ENCODE measurements at regions not wholly inside any gene's neighbourhood (a gene's known extent, or its start where the extent isn't known, plus 50 kb on each side); places are given as distances from the start of the nearest gene placed in this dataset.

- DNase-seq (ENCODE audit: low spot score), result no peak
Observed at GRCh38 chr6:156410649-156411048, 366.5 kb upstream of the ARID1B start.

- no peak for DNase-seq (ENCODE audit: low spot score)
Observed at GRCh38 chr6:156408655-156409054, 368.5 kb upstream of the ARID1B start.

DNA sequence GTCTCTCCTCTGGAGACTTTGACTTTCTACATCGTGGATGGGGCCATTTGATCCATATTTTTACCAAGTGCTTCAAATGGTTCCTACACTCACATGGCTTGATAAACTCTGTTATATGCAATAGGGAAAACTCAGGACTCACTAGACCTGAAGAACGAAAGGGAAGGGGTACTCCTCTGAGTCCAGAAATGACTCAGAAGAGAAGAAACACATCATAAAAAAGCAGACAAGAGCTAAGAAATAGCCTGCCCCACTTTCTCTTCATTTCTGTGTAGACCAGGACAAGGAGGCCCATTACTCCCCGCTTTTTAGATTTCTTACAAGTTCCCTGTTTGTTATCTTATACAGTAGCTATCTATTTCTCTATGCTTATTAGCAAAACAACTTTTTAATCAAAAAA is 369.8 kb upstream of the ARID1B start:
- no peak for DNase-seq (ENCODE audit: low spot score)

DNA sequence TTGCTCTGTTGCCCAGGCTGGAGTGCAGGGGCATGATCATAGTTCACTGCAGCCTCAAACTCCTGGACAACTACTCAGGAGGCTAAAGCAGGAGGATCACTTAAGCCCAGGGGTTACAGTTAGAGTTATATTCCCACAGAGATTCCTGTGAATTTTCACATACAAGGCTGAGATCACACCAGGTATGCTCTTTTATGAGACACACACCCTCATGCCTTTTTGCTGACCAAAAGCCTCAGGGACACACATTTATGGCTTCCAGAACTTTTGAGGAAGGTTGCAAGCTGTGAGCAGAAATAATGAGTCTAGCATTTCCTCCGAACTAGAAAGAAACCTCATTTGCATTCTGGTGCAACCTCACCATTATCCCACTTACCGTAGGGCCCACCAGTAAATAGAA is 370.5 kb upstream of the ARID1B start:
- DNase-seq (ENCODE audit: low spot score), result no peak

DNA sequence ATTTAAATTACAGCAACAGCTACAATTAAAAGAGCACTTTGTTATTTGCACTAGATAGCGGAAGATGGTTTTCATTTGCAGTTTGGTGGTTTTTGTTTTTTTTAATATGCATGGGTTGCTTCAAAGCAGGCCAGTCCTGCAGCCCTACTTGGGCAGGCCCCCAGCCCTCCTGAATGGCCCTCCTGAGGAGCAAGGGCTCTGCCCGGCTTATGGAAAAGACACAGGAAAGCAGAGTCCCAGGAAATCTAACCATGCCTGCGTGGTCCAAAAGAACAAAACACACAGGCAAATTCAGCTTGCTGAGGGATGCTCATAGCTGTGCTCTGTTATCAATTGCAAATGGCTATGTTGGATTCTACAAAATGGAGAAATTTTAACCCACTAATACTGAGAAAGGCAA is 371.1 kb upstream of the ARID1B start:
- no peak for DNase-seq (ENCODE audit: low spot score)

DNA sequence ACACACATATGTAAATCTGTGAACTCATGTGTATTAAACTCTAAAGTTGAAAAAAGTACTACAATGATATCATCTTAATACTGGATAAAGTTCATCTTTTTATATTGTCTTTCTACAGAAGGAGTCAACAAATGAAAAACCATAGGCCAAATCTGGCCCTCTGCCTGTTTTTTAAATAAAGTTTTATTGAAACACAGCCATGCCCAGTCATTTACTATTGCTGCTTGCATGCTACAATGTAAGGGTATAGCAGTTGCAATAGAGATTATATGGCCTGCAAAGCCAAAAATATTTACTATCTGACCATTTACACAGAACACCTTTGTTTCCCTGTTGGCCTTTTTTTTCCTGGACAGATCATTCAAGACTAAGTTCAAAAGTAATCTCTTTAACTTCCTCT is 374.6 kb upstream of the ARID1B start:
- DNase-seq (ENCODE audit: low spot score), result no peak

GRCh38 chr6:156402227-156402626 is 375.0 kb upstream of the ARID1B start:
- DNase-seq (ENCODE audit: low spot score), result no peak

- no peak for DNase-seq (ENCODE audit: low spot score)
Observed at GRCh38 chr6:156400487-156400886, 376.7 kb upstream of the ARID1B start.

DNA sequence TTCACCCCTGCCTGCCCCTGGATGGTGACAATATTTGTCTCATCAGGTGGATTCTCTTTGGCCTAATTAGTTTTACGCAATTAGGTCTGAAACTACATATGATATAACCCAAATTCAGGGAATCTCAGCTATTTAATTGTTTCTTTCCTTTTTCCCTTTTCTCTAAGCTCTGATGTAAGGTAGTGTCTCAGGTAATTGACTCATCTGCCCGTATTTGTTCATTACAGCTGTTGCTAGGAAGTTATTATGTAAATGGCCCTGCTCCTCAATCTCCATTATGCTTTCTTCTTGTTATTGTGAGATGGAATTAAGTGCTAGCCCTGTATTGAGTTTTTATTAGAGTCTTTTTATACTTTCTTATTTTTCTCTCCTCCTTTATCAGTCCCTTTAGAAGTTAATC is 378.2 kb upstream of the ARID1B start:
- DNase-seq (ENCODE audit: low spot score), result no peak

DNA sequence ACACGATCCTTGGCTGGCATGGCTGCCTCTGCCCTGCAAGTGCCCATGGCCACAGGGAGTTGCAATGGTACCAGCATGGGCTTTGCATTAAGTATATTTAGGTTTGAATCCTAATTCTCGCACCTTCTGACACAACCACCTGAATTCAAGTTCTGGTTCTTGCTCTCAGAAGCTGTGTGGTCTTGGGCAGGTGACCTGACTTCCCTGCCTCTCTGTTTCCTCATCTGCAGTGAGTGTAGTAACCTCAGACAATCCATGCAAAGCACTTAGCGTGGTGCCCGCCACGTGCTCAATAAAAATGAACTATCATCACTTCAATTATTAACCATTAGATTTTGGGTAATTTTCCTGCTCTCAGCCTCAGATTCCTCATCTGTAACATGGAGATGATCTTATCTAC is 378.8 kb upstream of the ARID1B start:
- no peak for DNase-seq (ENCODE audit: low spot score)

DNA sequence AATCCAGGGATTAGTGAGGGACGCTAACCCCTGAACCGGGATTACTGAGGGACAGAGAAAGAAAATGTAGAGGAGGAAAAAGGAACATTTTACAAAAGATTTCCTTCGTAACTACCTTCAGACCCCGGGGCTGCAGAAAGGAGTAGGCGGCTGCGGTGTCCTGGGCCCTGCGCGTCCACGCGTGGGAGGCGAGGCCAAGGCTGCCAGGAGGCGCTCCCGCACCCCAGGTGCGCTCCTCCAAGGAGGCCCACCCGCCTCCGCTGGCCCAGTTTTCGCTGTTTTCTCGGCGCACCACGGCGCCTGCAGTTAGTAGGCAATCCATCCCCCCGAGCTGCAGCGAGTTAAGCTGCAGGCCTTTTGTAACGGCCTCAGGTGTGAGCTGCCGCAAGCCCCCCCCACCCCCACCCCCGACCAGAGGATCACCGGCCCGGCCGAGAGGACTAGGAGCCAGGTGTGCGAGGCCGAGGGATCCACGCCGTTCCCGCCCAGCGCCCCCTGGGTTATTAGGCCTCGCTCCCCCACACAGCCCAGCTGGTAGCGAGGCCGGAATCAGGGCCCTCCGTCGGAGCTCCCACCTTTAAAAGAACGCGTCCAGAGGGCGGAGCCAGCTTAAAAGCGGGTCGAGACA is 380.3 kb upstream of the ARID1B start:
- DNase-seq (ENCODE audit: low spot score), result no peak

GRCh38 chr6:156396068-156396771 is 381.0 kb upstream of the ARID1B start:
- DNase-seq (ENCODE audit: low spot score), result no peak

DNA sequence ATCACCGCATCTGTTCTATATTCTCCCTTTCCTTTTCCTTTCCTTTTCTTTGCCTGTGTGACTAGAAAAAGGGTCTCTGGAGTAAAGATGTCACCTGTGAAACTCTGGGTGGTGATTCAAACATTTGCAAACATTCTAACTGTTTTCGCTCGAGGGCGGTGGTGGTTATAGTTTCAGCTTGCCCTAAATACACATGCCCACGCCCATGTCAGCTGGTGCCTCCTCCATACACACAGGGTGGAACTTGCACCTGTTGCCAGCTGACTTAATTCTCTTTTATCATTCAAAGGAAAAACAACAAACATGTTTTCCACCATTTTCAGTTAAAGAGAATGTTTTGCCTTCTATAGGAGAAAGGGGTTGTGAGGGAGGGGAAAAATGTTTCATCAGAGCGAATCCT is 381.9 kb upstream of the ARID1B start:
- no peak for DNase-seq (ENCODE audit: low spot score)

- DNase-seq (ENCODE audit: low spot score), result no peak
Observed at GRCh38 chr6:156392648-156393047, 384.5 kb upstream of the ARID1B start.

GRCh38 chr6:156391977-156392376 is 385.2 kb upstream of the ARID1B start:
- no peak for DNase-seq (ENCODE audit: low spot score)

- DNase-seq (ENCODE audit: low spot score), result no peak
Observed at GRCh38 chr6:156391061-156391672, 386.0 kb upstream of the ARID1B start.

DNA sequence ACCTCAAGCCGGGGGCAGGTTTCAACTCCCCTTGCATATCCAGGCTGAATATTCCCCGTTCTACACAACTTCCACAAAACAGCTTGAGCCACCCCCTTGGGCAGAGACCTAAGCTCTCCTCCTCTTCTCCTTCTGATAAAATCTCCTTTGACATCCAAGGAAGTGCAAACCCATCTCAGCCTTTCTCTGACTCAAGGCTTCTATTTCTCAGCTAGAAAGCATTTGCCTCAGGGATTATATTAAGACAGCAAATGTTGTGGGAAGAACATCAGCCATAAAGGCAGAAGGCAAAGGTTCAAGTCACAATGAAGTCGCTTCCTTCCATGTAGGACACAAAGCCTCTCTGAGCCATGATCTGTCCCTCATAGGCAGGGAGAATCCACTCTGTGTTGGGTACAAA is 386.6 kb upstream of the ARID1B start:
- no peak for DNase-seq (ENCODE audit: low spot score)

DNA sequence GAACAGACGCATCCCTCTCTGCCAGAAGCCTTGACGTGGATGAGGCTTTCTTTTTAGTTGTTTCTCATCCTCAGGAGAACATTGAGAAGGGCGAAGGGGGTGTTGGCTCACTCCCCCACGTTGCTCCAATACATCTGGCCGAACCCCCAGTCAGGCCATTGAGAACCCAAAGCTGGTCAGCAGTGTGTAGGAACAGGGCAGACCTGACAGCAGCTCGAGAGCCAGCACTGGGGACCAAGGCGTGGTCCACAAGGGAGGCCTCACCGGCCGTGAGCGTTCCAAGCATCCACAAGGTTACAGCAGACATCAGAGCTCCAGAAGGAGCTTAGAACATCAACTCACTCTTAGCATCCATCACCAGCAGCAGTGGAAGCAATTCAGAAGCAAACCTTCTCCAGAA is 387.9 kb upstream of the ARID1B start:
- DNase-seq (ENCODE audit: low spot score), result no peak

- DNase-seq (ENCODE audit: low spot score), result no peak
Observed at GRCh38 chr6:156387472-156387871, 389.7 kb upstream of the ARID1B start.

GRCh38 chr6:156383059-156383458 is 394.1 kb upstream of the ARID1B start:
- DNase-seq (ENCODE audit: low spot score), result no peak

DNA sequence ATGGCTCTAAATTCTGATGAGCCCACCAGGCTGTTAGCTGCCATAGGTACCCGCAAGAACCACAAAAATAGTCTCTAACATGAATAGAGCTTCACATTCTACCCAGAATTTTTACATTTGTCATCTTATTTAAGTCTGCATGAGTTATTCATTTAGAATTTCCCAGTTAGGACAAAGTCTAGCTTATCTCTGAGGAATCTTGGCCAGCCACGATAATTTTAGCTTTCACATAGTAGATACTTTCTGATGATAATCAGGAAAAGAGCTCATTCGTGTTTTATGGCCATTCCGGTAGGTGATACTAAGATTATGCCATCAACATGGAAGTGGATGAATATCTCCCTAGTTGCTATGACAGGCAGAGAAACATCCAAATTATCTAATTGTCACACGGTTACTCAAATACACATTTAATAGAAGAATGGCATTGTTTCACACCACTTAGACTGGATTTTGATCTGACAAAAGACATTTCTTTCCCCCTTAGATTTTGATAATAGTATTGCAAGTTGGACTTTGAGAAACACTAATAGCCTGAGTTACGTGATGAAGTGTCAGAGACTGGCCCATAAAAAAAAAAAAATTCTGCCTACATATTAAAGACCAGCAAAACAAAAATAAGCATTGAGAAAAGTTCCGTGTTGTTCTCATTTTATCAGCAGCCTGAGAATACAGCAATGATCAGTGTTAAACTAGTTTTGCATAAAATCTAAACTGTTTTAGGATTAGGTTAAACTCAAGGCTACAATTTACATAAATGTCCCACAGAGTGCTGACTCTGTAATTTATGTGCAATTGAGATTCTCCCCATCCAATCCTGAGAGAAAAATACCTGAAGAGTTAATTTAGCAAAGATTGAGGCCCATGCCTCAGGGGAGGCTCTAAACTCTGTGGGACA is 397.5 kb upstream of the ARID1B start:
- no peak for DNase-seq (ENCODE audit: low spot score)

DNA sequence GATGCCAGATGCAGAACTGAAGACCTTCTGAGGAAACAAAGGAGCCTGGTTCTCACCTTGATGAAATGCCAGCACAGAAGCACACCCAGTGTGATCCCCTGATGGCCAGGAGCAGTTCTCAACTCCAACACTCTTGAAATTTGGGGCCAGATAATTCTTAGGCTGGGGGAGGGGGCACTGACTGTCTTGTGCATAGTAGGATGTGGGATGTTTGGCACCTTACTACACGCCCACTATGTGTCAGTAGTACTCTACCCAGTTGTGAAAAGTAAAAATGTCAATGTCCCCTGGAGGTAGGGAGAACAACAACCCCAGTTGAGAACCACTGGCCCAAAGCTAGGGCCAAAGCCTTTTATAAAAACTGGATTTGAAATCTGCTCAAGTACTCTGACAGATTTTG is 398.3 kb upstream of the ARID1B start:
- DNase-seq (ENCODE audit: low spot score), result no peak

DNA sequence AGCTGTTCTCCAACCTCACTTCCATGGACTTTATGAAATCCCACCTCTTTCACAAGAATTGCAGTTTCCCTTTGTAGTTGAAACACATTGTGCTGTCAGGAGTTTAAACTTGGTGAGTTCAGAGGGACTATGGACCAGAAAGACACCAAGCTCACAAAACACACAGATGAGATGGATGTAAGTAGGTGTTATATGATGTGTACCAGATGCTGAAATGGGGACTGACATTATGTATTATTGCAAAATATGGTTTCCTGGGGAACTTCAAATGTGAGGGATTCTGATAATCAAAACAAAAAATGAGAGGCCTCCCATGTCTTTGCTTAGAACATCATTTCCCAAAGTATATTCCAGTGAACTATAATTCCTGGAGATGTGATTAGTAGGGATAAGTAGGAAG is 401.1 kb upstream of the ARID1B start:
- DNase-seq (ENCODE audit: low spot score), result no peak
